GM12865 (cell line): ENCODE measurements at regions not wholly inside any gene's neighbourhood (a gene's known extent, or its start where the extent isn't known, plus 50 kb on each side); places are given as distances from the start of the nearest gene placed in this dataset.

Experiments
- DNase-seq: peaks from one replicate; pipeline ENCODE4 v3.0.0; 2010; ENCODE audit warnings: low read depth
- H3K4me3 ChIP-seq: 2 replicates; pipeline ENCODE4 v1.5.1; 2011; ENCODE audit warnings: mild to moderate bottlenecking, low read depth, low read length, control low read depth
- TF ChIP-seq, protein P1 (sequence below): IDR thresholded peaks from 2 replicates; pipeline ENCODE4 v1.5.1; 2011; ENCODE audit warnings: low read length, control low read depth, low read depth, inconsistent platforms; ENCODE audit not compliant: insufficient read depth; ENCODE audit errors: missing control alignments

DNA sequence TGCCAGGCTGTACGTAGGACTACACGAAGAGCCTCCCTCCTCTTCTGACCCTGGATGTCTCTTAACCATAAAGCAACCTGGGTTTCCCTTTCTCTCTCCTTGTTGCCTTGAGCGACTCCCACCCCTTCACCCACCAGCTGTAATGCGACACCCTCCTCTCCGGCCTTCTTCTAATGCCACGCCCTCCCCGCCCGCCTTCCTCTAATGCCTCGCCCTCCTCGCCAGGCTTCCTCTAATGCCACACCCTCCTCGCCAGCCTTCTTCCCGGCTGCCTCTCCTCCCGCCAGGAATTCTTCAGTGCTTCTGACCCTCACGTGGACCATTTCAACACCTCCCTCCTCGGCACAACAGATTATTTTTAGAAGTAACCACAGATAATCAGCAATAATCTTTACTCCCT is 348.5 kb upstream of the SHH start:
- no peak overlapping the region for H3K4me3 ChIP-seq
- no peak for DNase-seq
- TF ChIP-seq, protein P1, sequence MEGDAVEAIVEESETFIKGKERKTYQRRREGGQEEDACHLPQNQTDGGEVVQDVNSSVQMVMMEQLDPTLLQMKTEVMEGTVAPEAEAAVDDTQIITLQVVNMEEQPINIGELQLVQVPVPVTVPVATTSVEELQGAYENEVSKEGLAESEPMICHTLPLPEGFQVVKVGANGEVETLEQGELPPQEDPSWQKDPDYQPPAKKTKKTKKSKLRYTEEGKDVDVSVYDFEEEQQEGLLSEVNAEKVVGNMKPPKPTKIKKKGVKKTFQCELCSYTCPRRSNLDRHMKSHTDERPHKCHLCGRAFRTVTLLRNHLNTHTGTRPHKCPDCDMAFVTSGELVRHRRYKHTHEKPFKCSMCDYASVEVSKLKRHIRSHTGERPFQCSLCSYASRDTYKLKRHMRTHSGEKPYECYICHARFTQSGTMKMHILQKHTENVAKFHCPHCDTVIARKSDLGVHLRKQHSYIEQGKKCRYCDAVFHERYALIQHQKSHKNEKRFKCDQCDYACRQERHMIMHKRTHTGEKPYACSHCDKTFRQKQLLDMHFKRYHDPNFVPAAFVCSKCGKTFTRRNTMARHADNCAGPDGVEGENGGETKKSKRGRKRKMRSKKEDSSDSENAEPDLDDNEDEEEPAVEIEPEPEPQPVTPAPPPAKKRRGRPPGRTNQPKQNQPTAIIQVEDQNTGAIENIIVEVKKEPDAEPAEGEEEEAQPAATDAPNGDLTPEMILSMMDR, result no peak

DNA sequence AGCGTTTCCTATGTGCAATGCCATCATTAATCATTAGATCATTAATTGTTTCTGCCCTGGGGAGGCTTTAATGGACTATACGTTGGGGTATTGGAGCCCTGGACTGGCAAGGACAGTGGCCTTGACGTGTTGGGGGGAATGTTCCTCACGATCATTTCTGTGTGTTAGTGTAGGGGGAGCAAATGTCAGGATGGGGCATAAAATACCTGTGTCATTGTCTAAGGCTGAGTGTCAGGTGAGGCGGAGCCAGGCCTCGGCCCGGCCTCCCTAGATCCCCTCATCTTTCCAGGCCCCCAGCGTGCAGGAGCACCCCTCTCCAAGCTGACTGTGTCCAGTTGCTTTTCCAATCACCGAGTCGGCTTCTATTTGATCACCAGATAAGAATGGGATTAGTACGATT is 346.4 kb upstream of the SHH start:
- no peak for DNase-seq
- TF ChIP-seq, protein P1, result no peak
- no peak overlapping the region for H3K4me3 ChIP-seq

DNA sequence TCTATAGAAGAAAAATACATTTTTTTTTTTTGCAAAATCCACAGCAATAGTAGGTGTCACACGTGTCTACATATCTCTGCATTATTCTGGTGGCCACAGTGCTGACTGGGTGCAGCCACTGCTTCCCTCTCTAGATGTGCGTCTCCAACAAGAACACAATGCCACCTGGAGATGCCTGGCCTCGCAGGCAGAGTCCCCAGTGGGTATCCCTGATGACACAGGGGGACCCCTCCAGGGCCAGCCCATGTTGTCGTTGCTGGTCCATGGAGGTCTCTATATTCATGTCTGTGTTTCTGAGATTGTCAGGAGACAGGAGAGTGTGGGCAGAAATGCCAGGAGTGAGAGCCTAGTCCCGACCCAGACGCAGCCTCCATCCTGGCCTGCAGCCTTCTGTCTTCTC is 345.9 kb upstream of the SHH start:
- H3K4me3 ChIP-seq, result no peak overlapping the region
- DNase-seq, result no peak
- TF ChIP-seq, protein P1, result no peak

DNA sequence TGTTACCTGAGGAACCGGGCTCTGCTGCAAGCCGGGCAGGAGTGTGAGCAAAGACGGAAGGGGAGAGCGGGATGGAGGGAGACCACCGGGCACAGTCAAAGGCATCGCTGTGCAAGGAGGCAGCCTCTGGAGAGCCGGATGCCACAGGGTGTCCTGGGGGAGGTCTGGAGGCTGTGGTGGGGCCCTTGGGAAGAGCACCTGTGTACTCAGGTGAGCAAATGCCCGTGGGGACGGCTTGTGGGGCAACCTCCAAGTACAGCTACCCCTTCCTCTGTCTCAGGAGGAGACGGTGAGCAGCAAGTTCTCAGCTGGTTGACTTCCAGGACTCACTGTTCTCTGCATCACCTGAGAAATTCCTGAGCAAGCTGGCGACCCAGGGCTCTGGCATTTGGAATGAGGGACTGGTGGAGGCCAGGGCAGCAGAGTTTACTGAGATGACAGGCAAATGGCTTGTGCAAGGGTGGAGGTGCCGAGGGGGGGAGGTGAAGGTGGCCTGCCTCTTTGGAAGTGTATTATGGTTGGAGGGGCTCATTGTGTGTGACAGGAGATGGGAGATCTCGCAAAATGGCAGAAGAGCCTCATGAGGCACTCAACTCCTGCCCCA is 345.2 kb upstream of the SHH start:
- H3K4me3 ChIP-seq, result no peak overlapping the region
- DNase-seq, result no peak
- TF ChIP-seq, protein P1, result no peak

DNA sequence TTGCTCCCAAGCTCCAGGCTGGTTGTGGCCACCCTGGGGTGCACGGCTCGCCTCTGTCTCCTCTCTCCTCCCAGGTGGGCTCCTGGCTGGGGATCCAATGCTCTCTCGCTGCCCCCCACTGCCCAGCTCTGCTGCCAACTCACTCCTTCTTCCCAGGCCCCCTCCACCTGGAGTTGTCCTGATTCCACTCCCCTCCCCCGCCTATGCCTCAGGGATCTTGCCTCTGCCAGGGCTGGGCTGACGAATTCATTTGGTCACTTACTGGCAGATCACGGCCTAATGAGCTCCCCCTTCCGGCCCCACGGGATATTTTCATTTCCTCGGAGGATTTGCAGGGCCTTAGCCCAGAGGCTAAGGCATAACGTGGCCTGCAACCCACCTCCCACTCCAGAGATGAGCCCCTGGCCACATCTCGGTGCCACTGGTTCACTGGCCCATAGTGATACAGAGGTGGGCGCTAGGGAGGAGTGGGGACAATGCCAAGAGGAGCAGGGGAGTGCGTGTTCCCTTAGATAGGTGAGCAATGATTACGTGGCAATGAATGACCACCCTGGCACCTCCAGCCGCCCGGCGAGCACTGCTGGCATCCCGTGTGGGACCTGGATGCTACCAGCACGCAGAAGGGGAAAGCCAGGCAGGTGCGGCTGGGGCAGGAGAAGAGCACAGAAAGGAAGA is 344.6 kb upstream of the SHH start:
- TF ChIP-seq, protein P1, result no peak
- no peak overlapping the region for H3K4me3 ChIP-seq
- peak; percentile 14 for DNase-seq

DNA sequence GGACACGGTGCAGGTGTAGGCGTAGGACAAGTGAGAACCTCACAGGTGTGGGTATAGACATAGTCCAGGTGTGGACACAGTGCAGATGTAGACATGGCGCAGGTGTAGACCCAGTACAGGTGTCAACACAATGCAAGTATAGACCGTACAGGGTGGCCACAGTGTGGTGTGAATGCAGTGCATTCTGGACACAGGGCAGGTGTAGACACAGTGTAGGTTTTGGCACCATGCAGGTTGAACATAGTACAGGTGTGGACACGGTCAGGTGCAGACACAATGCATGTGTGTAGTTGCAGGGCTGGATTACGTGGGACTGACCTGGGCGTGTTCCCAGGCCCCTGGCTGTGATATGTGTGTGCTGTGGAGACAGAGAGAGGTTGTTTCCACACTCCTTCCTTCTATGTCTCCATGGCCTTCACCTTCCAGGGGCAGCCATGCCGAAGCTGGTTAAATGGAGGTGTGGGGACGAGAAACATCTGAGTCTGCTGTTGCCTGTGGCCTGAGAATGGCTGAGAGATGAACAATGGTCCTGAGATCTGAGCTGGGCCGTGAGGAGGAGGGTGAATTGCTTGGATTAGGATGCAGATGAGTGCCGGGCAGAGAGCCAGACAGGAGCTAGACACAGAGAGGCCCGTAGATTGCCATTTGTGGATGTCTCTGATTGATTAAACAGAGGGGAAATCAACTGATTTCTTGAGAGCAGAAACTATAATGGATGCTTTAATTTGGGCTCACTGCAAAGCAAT is 343.9 kb upstream of the SHH start:
- TF ChIP-seq, protein P1, result no peak
- DNase-seq, result no peak
- no peak overlapping the region for H3K4me3 ChIP-seq
